PC-9 (cell line): ENCODE measurements at regions not wholly inside any gene's neighbourhood (a gene's known extent, or its start where the extent isn't known, plus 50 kb on each side); places are given as distances from the start of the nearest gene placed in this dataset.
"Not testable (repeated sequence)": the region's sequence is repeated elsewhere in the genome, so short reads cannot be mapped to it uniquely, and the experiment has no call there.

Source experiments
- CTCF ChIP-seq: fragments of 200-600 bp; sonication (generic); conservative IDR thresholded peaks from 2 replicates; pipeline ENCODE4 v1.6.1; 2017; ENCODE audit warnings: mixed run types, antibody characterized with exemption, mild to moderate bottlenecking, moderate library complexity
- EZH2 ChIP-seq: fragments of 200-600 bp; sonication (generic); IDR thresholded peaks from 2 replicates; pipeline ENCODE4 v1.8.0; 2017; ENCODE audit warnings: antibody characterized with exemption, low read depth

GRCh38 chr9:61573432-61573831 is 383.6 kb downstream of the SPATA31A7 start:
- not testable (repeated sequence) for TF ChIP-seq CTCF, EZH2
